ENCODE measurements at regions not wholly inside any gene's neighbourhood (a gene's known extent, or its start where the extent isn't known, plus 50 kb on each side); places are given as distances from the start of the nearest gene placed in this dataset.
"Not testable (repeated sequence)": the region's sequence is repeated elsewhere in the genome, so short reads cannot be mapped to it uniquely, and the experiment has no call there.

GRCh38 chr7:153566324-153566723 is 485.9 kb upstream of the DPP6 start:
- no peak for DNase-seq

GRCh38 chr7:153567426-153567825 is 484.8 kb upstream of the DPP6 start:
- DNase-seq = no peak

- not testable (repeated sequence) for DNase-seq
These were observed 482.7 kb upstream of the DPP6 start for GRCh38 chr7:153569520-153569919.

GRCh38 chr7:153576096-153576495 is 476.1 kb upstream of the DPP6 start:
- DNase-seq = no peak

- no peak for DNase-seq
These were observed 470.8 kb upstream of the DPP6 start for GRCh38 chr7:153581419-153581818.

GRCh38 chr7:153584132-153584531 is 468.1 kb upstream of the DPP6 start:
- DNase-seq = no peak

- no peak for DNase-seq
These were observed 463.6 kb upstream of the DPP6 start for GRCh38 chr7:153588586-153588985.

- no peak for DNase-seq
These were observed 462.1 kb upstream of the DPP6 start for GRCh38 chr7:153590136-153590535.

- DNase-seq = no peak
These were observed 461.6 kb upstream of the DPP6 start for GRCh38 chr7:153590571-153590970.

- no peak for DNase-seq
These were observed 444.8 kb upstream of the DPP6 start for GRCh38 chr7:153607354-153607753.

- DNase-seq = no peak
These were observed 435.4 kb upstream of the DPP6 start for GRCh38 chr7:153616711-153617325.

GRCh38 chr7:153627323-153627722 is 424.9 kb upstream of the DPP6 start:
- DNase-seq = no peak

- no peak for DNase-seq
These were observed 423.8 kb upstream of the DPP6 start for GRCh38 chr7:153628406-153628805.

GRCh38 chr7:153628825-153629224 is 423.4 kb upstream of the DPP6 start:
- DNase-seq = no peak

GRCh38 chr7:153638821-153639435 is 413.3 kb upstream of the DPP6 start:
- DNase-seq = no peak

- no peak for DNase-seq
These were observed 411.6 kb upstream of the DPP6 start for GRCh38 chr7:153640586-153640985.

- no peak for DNase-seq
These were observed 411.0 kb upstream of the DPP6 start for GRCh38 chr7:153641199-153641598.

- DNase-seq = no peak
These were observed 409.2 kb upstream of the DPP6 start for GRCh38 chr7:153642989-153643388.

- no peak for DNase-seq
These were observed 394.9 kb upstream of the DPP6 start for GRCh38 chr7:153657182-153657800.

GRCh38 chr7:153675131-153675530 is 377.1 kb upstream of the DPP6 start:
- DNase-seq = no peak

- DNase-seq = no peak
These were observed 369.6 kb upstream of the DPP6 start for GRCh38 chr7:153682628-153683027.

GRCh38 chr7:153696242-153696641 is 356.0 kb upstream of the DPP6 start:
- DNase-seq = no peak

- DNase-seq = no peak
These were observed 354.2 kb upstream of the DPP6 start for GRCh38 chr7:153698046-153698445.

GRCh38 chr7:153701678-153702077 is 350.5 kb upstream of the DPP6 start:
- DNase-seq = no peak

GRCh38 chr7:153723892-153724291 is 328.3 kb upstream of the DPP6 start:
- DNase-seq = not testable (repeated sequence)
